ENCODE measurements at regions not wholly inside any gene's neighbourhood (a gene's known extent, or its start where the extent isn't known, plus 50 kb on each side); places are given as distances from the start of the nearest gene placed in this dataset.

DNA sequence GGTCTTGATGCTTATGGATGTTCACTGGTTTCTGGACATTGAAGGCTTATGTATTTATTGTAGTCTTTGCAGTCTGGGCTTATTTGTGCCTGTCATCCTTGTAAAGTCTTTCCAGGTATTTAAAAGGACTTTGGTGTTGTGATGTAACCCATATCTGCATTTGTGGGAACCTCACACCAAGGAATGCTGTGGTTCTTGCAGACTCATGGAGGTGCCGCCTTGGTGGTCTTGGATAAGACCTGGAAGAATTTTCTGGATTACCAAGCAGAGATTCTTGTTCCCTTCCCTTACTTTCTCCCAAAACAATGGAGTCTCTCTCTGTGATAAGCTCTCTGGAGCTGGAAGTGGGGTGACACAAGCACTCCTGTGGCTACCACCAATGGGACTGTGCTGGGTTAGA is 363.5 kb upstream of the NECTIN3 start:
- TF ChIP-seq, protein P1, sequence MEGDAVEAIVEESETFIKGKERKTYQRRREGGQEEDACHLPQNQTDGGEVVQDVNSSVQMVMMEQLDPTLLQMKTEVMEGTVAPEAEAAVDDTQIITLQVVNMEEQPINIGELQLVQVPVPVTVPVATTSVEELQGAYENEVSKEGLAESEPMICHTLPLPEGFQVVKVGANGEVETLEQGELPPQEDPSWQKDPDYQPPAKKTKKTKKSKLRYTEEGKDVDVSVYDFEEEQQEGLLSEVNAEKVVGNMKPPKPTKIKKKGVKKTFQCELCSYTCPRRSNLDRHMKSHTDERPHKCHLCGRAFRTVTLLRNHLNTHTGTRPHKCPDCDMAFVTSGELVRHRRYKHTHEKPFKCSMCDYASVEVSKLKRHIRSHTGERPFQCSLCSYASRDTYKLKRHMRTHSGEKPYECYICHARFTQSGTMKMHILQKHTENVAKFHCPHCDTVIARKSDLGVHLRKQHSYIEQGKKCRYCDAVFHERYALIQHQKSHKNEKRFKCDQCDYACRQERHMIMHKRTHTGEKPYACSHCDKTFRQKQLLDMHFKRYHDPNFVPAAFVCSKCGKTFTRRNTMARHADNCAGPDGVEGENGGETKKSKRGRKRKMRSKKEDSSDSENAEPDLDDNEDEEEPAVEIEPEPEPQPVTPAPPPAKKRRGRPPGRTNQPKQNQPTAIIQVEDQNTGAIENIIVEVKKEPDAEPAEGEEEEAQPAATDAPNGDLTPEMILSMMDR (IDR thresholded peaks at IDR 0.05; ENCODE audit: low read depth, low read length, missing control alignments): no peak
- no peak overlapping the region for H3K4me3 ChIP-seq (ENCODE audit: low read depth, low read length)
- no peak for DNase-seq (ENCODE audit: low read depth)

DNA sequence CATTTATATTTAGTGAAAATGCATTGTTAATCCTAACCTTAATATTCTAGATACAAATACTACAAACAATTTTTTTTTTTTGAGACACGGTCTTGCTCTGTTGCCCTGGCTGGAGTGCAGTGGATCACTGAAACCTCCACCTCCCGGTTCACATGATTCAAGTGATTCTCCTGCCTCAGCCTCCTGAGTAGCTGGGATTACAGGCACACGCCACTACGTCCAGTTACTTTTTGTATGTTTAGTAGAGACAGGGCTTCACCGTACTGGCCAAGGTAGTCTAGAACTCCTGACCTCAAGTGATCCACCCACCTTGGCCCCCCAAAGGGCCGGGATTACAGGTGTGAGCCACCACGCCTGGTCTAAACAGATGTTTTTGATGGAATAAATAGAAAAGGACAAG is 361.5 kb upstream of the NECTIN3 start:
- TF ChIP-seq, protein P1 (IDR thresholded peaks at IDR 0.05; ENCODE audit: low read depth, low read length, missing control alignments): no peak
- no peak for DNase-seq (ENCODE audit: low read depth)
- no peak overlapping the region for H3K4me3 ChIP-seq (ENCODE audit: low read depth, low read length)

DNA sequence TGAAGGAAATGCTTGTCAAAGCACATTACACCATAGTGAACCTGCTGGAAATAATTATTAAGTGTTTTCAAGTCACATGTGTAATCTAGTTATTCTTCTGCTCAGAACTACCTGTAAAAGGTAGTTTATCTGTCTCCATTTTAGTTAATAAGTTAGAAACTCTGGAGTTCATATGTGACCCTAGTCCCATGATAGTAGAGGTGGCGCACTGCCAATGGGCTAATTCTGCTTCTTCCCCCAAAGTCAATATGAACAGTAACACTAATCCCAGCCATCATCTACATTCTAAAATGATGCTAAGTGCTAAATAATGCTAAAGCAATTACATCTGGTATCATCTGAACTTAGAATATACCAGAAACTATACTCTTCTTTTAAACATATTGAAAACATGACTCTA is 361.0 kb upstream of the NECTIN3 start:
- TF ChIP-seq, protein P1 (IDR thresholded peaks at IDR 0.05; ENCODE audit: low read depth, low read length, missing control alignments): no peak
- no peak for DNase-seq (ENCODE audit: low read depth)
- H3K4me3 ChIP-seq (ENCODE audit: low read depth, low read length): no peak overlapping the region

DNA sequence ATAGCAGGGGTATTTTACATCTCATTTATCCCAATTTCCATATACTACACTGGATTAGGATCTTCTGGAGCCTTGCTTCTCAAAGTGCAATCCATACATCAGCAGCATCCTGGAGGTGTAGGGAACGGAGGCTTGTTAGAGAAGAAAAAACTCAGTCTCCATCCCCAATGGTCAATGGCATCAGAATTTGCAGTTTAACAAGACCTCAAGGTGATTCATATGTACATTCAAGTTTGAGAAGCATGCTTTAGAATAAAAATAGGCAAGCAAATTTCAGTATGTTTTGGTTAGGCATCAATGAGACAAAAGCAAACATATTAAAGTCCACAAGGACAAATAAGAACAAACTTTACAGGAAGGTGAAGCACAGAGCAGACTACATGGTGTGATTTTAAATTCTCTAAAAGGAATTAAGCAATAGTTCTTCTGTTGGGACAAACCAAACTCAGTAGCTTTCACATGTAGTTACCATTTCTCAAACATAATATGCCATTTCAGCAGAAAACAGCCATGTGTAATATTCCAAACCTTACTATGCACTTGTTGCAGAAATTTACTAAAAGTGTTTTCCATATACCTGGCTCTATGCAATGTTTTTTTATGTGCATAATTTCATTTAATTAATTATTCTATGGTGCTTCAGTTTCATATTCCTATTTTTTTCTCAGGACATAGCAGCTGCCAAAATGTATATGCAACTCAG is 360.3 kb upstream of the NECTIN3 start:
- no peak for DNase-seq (ENCODE audit: low read depth)
- TF ChIP-seq, protein P1 (IDR thresholded peaks at IDR 0.05; ENCODE audit: low read depth, low read length, missing control alignments): no peak
- no peak overlapping the region for H3K4me3 ChIP-seq (ENCODE audit: low read depth, low read length)

DNA sequence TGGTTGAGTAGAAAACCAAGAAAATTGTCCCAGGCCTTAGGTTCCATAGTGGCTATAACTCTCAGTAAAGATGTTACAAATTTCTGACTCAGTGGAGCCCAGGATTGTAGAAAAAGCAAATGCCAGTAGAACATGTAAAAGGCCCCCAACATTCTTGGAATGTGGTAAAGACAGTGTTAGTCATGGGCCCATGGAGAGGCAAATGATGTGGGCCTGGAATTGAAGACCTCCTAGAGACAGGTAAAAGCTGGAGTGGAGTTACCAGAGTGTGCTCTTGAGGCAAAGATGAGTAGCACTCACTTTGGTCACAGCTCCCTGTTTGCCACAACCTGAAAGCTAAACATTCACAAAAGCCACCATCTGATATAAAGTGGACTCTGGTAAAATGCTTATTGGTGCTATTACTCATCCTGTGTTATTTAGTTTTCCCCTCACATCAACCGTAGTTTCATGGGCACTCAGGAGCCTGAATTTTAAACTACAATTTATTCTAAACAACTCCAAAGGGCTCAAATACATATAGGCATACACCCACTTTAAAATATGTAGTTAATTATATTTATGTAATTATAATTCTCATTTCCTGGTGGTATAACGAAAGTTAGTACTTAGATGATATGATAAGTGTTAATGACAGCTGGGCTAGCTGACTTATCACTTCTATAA is 359.6 kb upstream of the NECTIN3 start:
- DNase-seq (ENCODE audit: low read depth): no peak
- TF ChIP-seq, protein P1 (IDR thresholded peaks at IDR 0.05; ENCODE audit: low read depth, low read length, missing control alignments): no peak
- H3K4me3 ChIP-seq (ENCODE audit: low read depth, low read length): no peak overlapping the region

DNA sequence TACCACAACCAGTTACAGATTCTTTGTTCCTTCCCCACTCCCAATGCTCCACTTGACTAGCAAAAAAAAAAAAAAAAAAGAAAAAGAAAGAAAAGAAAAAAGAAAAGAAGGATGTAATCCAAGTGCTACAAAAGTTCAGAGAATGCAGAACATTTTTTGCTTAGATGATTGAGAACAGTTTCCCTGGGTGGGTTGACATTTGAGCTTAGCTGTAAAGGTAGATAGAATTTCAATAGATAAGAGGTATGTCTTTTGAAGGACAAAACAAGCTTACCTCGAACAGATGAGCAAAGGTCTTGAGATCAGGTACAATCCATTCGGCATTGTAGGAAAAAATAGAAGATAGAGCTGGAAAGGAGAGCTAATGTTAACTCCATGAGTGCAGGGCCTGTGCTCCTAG is 344.6 kb upstream of the NECTIN3 start:
- no peak overlapping the region for H3K4me3 ChIP-seq (ENCODE audit: low read depth, low read length)
- TF ChIP-seq, protein P1 (IDR thresholded peaks at IDR 0.05; ENCODE audit: low read depth, low read length, missing control alignments): no peak
- DNase-seq (ENCODE audit: low read depth): no peak

DNA sequence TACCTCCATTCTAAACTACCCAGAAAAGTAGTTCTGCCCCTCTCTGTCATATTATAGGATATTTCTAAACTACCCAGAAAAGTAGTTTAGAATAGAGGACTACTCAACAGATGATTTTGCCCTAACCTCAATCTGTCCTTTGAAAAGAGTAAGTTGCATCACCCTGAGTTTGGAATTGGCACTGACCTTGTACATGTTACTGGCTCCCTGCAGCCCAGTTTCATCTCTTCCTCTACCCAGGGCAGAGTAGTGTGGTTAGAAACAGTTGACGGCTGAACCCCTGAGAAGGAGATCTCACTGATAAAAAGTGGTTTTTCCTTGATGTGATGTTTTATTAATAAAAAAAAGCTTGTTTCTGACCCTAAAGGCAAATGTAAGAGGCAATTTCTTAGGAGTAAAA is 340.5 kb upstream of the NECTIN3 start:
- no peak for DNase-seq (ENCODE audit: low read depth)
- TF ChIP-seq, protein P1 (IDR thresholded peaks at IDR 0.05; ENCODE audit: low read depth, low read length, missing control alignments): no peak
- H3K4me3 ChIP-seq (ENCODE audit: low read depth, low read length): no peak overlapping the region

Measured in GM12864 (cell line).